Medulla oblongata (tissue), 1 donor: ENCODE measurements at regions not wholly inside any gene's neighbourhood (a gene's known extent, or its start where the extent isn't known, plus 50 kb on each side); places are given as distances from the start of the nearest gene placed in this dataset.
"Not testable (repeated sequence)": the region's sequence is repeated elsewhere in the genome, so short reads cannot be mapped to it uniquely, and the experiment has no call there.

ENCODE experiments used
- DNase-seq: peaks from one replicate; pipeline ENCODE4 v3.0.0-alpha.2; 2015; ENCODE audit errors: extremely low spot score

DNA sequence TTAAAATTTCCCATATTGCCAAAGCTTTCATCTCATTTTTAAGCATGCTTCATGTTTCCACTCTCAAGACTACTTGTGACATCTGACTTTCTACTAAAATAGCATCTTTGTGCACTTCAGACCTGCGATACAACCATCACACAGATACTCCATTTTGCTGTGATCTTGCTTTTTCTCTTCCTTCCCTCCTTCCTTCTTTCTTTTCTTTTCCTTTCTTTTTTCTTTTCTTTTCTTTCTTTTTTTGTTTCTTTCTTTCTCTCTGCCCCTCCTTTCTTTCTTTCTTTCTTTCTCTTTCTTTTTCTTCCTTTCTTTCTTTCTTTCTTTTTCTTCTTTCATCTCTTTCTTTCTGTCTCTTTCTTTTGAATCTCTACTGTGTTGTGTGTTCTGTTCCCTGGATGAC is 194.0 kb upstream of the KCND2 start:
- DNase-seq: no peak

DNA sequence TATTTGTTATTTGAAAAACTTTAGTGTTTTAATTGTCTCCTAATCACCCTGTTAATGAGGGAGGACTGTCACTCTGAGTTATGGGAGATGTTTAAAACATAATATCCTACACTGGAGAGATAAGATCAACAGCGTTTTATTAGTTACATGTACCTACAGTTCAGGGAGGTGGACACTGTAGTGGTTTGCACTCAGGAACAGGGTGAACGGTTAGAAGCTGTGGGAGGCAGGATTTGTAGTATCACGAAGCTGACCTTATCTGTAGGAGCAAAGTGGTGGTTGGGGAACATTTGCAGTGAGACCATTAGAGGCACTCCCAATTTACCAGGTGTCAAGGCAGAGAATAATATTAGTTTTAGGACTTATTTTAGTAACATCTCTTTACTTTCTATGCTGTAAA is 193.3 kb upstream of the KCND2 start:
- DNase-seq: no peak

DNA sequence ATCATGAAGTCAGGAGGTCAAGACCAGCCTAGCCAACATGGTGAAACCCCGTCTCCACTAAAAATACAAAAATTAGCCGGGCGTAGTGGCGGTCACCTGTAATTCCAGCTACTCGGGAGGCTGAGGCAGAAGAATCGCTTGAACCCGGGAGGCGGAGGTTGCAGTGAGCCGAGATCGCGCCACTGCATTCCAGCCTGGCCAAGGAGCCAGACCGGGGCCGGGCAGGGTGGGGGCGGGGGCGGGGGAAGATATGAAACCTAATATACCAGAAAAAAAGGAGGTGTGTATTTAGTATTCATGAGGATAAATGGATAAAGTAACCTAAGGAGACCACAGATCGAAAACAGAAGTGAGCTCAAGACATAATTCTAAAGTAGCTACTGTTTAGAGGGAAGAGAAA is 186.5 kb upstream of the KCND2 start:
- DNase-seq: not testable (repeated sequence)

DNA sequence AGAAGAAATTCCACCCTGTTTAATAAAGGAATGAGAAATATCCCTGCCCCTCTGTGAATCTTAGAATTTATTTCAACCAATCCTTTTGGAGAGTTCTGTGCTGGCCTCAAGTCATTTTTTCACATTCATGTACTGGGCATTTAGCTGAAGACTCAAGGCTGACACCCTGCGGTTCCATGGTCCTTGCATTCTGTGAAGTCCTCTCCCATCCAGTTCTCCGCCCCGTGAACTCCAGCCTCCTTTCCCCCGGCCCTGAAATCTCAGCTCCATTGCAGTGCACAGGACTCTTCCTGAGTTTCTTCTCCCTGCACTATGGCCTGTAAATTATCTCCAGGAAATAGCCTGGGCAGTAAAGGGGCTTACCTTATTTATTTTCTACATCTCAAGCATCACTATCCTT is 183.0 kb upstream of the KCND2 start:
- DNase-seq: no peak

DNA sequence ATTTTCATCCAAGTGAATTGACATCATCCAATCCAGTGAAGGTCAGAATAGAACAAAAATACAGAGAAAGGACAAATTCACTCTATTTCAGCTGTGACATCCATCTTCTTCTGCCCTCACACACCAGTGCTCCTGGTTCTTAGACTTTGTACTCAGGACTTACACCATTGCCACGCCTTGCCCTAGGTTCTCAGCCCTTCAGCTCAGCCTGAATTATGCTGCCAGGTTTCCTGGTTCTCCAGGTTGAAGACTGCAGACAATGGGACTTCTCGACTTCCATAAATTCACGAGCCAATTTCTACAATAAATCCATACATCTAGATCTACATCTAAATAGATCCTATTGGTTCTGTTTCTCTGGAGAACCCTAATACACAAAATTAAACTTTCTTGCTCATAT is 181.2 kb upstream of the KCND2 start:
- no peak for DNase-seq

DNA sequence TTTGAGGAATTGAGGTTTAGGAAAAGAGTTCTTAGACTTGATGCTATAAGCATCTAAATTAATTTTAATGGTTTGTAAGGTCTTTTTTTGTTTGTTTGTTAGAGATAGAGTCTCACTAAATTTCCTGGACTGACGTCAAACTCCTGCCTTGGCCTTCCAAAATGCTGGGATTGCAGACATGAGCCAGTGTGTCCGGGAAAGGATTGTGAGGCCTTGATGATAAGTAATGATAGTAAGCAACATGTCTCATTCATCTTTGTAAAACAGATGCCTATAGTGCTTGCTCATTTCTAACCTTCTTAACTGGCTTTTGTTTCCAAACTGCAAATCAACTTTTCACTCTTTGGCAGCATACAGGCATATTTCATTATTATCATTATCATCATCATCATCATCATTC is 176.0 kb upstream of the KCND2 start:
- no peak for DNase-seq

DNA sequence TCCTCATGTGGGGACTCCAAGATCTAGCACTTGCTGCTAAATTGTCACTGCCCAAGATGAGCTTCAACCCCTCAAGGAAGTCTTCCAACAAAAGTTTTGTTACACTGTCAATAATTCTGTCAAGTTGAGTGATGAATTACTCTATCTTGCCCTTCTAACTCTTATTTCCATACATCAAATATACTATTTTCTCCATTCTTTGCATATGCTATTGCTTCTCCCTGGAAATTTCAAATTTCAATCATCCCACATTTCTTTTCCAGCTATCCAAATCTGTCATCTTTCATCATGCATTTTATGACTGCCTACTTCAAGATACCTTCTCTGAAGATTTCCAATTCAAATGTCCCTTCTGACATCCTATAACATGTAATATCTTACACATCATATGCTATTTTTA is 175.2 kb upstream of the KCND2 start:
- DNase-seq: no peak

DNA sequence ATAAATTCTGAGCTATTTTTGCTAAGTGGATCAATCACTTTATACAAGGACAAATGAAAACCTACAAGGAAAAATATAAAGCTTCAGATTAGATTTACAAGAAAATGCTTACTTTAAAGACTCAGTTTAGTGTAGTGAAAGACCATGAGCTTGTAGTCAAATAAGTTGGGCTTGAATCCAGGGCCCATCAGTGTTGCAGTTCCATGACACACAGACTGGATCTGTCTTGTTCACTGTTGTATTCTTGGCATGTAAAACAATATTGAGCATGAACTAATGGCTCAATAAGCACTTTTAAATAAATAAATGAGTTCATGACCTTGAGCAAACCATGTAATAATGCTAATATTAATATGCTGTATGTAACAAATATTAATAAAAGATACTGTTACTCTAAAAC is 164.6 kb upstream of the KCND2 start:
- DNase-seq: no peak

DNA sequence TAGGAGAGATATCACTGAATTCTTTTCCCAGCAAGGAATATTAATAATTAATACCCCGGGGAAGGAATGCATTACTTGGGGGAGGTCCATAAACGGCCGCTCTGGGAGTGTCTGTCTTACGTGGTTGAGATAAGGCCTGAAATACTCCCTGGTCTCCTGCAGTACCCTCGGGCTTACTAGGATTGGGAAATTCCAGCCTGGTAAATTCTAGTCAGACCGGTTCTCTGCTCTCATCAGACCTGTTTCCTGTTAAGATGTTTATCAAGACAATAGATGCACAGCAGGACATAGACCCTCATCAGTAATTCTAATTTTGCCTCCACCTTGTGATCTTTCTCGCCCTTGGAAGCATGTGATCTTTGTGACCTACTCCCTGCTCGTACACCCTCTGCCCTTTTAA is 162.8 kb upstream of the KCND2 start:
- DNase-seq: no peak

DNA sequence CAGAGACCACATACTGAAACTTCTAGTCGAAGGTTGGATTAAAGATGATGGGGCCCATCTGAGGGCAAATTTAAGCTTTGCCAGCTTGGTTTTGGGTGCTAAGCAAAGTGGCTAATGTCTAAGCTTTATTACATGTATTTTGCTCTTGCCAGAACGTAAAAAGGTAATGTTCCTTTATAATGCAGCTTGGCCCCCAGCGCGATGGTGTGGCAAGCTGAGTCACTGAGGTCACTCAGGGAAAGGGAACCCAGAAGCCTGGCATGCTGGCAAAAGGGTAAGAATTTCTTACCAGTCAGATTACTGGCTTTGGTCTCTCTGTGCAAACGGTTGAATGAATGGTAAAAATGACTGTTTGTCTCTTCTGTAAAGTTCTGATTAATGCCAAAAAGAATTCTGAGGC is 158.3 kb upstream of the KCND2 start:
- no peak for DNase-seq

DNA sequence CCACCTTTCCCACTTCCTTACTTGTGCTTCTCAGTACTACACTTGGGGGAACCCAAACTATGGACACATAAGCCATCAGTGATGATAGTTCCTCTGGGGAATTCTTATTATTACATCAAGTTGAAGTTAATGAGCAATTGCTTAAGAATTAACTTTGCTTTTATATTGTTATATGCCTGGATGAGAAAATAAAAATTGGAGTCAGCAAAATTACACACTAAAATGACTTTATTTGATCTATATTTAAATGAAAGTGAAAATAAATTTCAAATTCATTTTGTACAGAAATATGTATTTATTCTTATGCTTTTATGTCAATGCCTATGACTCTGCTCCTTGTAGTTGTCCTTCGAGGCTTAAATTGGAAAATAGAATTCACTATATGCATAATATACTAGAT is 149.4 kb upstream of the KCND2 start:
- DNase-seq: no peak

DNA sequence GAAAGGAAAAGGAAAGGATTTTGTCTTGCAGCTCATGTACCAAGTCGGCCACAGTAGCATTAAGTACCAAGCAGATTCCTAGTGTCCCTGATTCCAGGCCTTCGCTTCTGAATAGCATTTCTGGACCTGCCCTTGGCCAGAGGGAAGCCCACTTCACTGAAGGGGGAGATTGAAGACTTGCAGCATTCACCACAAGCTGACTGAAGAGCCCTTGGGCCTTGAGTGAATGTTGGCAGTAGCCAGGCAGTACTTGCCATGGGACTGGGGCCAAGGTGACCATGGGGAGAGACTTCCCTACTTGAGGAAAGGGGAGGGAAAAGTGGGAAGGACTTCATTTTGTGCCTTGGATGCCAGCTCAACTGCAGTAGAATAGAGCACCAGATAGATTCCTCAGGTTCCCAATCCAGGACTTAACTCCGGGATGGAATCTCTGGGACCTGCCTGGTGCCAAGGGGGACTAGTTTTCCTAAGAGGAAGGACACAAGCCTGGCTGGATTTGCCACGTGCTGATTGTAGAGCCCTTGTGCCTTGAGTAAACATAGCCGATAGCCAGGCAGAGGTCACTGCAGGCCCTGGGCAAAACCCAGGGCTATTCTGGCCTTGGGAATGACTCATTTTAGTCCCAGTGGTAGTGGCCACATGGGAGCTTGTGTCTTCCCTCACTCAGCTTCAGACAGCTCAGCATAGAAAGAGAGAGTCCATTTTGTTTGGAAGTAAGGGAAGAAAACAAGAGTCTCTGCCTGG is 141.7 kb upstream of the KCND2 start:
- no peak for DNase-seq

DNA sequence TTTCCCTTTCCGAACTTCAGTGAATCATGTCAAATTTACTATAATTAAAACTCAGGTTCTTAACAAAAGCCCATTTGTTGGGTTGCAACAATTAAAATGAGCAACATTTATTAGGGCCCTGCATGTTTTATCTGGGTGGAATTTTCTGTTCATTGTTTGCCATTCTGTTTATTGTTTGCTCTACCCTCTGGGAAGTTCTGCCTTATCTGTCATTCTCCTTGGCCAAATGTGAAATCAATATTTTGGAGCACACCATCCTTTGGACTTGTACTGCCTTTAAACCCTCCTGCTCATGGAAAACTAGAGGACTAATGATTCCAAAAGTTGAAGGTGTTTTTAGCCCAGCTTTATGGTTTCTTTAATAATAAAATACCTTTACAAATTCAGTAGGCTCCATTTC is 134.5 kb upstream of the KCND2 start:
- no peak for DNase-seq

DNA sequence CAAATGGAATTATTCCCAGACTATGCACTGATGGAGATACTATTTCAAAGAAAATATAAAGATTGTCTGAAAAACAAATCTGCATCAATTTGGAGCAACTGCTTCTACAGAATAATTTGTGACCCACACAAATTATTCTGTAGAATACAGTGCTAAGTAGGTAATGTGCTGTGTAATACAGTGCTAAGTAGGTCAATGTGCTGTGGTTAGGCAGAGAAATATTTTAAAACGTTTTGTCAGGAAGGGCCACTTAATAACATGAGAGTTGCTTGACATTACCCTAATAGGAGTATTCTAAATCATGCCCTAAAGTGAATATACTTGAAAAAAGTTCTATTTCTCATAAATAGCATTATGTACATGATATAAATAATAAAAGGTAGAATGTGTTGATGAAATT is 116.5 kb upstream of the KCND2 start:
- no peak for DNase-seq

DNA sequence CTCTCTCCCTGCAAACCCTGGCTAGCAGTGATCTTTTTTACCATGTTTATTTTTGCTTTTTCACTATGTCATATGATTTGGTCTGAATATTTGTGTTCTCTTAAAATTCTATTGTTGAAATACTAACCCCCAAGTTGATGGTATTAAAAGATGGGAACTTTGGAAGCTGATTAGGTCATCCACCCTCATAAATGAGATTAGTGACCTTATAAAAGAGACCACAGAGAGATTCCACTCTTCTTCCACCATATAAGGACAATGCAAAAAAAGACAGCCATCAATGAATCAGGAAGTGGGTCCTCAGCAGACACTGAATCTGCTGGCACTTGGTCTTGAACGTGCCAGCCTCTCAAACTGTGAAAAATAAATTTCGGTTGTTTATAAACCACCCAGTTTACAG is 112.8 kb upstream of the KCND2 start:
- DNase-seq: no peak

DNA sequence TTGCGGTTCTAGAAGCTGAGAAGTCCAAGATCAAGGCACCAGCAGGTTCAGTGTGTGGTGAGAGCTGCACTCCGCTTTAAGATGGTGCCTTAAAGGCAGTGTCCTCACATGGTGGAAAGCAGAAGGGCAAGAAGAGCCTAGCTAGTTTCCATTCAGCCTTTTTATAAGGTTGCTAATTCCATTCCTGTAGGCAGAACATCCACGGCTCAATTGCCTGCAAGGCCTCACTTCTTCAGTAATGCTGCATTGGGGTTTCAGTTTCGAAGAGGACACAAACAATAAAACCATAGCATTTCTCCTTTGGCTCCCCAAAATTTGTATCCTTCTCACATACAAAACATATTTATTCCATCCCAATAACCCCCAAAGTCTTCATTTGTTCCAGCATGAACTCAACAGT is 109.5 kb upstream of the KCND2 start:
- DNase-seq: no peak

DNA sequence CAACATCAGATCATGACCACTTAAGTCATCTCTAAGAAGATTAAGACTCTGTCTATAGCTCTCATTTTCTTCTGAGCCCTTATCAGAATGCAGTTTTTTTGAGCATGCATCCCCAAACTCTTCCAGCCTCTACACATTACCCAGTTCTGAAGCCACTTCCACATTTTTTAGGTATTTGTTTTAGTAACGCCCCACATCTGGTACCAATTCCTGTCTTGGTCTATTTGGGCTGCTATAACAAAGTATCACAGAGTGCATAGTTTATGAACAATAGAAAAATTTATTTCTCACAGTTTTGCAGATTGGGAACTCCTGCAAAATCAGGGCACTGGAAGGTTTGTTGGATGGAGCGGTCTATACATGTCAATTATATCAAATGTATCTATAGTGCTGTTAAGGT is 107.7 kb upstream of the KCND2 start:
- no peak for DNase-seq

DNA sequence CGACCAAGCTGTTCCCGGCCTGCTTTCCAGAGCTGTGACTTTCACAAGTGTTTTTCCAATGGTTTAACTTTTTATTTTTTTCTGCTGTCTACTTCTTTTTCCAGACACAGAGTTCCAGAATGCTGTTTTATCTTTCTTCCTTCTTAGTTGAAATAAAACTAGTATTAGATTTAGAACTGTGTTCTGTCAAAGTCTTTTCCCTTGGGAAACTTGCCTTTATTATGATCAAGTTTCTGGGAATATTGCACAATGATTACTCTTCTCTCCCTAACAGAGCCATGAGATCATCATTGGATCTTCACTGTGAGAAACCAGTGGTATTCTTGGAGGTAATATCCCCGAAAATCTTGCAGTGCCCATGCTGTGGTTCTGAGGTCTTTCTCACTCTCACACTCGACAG is 104.9 kb upstream of the KCND2 start:
- no peak for DNase-seq

DNA sequence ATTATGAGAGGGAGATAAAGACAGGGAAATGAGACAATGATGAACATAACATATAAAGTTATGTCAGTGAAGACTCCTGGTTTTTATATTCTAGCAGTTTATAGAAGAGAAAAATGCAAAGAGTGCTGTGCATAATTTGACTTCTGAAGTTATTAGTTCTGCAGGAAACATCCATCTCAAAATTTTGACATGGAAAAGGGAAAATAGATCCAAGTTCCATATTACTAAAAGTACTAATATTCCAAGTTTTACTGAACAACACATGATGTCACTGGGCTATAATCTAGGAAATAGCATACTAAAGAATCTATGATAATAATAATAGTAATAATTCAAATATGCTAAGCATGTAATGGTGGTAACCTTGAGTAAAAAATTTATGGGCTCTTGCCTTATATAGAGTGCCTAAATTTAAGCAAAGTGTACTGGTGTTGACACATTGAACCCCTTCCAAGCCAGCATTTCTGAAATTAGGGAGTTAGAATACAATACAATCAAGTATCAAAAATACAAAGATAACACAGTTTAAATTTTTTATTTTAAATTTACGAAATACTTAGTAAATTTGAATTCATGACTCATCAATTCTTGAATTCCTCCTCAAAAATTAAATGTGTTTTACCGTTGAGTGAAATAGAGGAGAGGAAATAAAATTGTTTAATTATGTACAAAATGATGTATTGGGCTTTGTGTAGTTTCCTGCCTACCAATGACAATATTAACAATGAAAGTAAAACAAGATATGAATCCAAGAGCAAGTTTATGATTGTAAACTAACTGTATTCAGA is 102.8 kb upstream of the KCND2 start:
- DNase-seq: no peak

DNA sequence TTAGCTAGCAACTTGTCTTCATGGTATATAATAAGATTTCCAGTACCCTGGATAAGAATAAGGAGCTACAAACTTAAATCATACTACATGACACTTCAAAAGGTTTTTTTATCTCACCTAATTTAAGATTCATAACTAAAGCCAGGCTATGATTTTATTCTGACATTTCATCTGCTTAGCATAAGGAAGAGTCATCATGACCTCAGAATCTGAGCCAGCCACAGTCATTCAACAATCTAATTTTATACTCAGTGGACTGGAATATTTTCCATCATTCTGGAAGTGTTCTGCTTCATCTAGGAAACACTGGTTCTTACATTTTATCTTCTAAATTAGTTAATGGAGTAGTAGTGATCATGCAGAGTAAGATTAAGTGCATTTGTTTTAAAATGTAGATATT is 102.1 kb upstream of the KCND2 start:
- no peak for DNase-seq

DNA sequence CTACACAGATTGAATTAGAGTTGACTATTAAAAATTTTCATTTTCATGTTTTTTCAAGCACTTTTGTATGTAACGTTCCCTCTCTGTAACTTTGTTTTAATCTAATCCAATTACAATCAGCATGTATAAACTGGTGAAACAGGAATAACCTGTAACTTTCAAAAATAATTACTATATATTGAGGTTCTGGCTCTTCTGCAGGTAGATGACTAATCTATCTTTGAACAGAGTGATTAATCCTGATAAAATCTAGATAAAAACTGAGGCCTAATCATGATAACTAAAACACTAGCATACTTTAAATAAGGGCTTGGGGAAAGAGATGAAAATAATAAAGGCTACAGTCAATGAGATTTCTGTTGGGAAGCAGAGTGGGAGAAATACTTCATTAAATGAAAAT is 101.6 kb upstream of the KCND2 start:
- DNase-seq: no peak

DNA sequence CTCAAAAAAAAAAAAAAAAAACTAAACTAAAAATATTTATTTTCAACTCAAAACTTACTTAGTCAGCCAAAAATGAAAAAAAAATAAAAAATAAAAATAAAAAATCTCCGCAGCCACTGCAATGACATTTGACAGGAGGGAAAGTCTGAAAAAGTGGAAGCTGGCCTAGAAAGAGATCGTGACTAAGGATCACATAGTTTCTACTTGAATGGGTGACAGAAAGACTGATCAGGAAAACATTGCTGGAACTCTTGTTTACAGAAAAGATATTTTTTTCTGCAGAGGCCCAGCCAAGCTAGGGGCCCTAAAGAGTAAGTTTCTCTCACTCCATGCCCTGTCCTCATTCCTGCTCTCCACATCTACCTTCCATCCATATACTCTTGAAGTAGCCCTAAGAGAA is 92.8 kb upstream of the KCND2 start:
- DNase-seq: no peak

DNA sequence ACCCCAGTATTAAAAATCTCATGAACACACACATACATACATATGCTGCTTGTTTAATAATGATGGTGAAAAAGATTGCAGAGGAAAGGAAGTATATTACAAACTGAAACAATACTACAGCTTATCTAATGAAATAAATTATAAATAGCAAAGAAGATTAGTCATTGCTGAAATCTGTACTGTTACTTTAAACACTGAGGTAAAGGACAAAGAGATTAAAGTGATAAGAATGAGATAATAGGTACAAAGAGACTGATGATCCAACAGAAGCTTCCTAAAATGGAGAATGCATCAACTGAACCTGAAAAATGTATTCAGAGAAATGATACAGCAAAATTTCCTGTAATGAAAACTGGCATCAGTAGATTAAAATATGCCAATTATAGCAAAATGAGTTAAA is 91.5 kb upstream of the KCND2 start:
- no peak for DNase-seq

DNA sequence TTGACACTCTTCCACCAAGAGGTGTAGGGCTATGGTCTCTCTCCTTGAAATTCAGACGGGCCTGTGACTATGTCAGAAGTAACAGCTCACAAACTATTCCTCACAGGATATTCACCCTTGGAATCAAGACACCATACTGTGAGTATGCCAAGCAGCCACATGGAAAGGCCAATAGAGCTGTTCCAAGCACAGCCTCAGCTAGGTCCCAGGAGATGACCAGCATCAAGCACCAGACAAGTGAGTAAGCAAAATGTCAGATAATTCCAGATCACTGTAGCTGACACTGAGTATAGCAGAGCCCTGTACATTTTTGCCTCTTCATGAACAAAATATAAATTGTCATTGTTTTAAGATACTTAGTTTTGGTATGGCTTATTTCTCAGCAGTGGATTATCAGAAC is 88.1 kb upstream of the KCND2 start:
- DNase-seq: no peak
